HG02885 (cell line): ENCODE measurements at regions not wholly inside any gene's neighbourhood (a gene's known extent, or its start where the extent isn't known, plus 50 kb on each side); places are given as distances from the start of the nearest gene placed in this dataset.

ENCODE experiments used
- ATAC-seq: cut with Tn5 transposase; IDR thresholded peaks from one replicate; pipeline ENCODE4 v1.9.1; 2021; ENCODE audit warnings: mild to moderate bottlenecking; ENCODE audit not compliant: unreplicated experiment, poor library complexity

DNA sequence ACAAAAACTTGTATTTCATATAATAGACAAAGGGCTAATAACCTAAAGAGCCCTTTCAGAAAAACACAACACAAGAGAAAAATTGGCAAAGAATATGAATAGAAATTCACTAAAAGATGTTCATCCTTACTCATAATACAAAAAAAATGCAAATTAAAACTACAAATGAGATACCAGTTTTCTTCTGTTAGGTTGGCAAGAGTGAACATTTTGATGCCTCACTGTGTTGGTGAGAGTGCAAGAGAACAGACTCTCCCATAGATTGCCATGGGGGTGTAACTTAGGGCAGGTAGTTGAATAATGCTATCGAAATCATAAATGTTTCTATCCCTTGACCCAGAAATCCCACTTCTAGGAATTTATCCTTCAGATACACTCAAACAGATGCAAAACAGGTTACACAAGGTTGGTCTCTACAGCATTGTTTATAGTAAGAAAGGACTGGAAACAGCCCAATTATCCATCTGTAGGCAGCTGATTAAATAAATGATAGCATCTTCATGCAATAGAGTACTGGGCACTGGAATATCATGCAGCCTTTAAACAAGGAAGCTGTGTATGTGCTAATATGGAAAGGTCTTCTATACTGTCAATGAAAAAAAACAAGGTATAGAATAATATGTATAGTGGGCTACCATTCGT lies 146.3 kb downstream of the TLE3 start:
- no peak for ATAC-seq

DNA sequence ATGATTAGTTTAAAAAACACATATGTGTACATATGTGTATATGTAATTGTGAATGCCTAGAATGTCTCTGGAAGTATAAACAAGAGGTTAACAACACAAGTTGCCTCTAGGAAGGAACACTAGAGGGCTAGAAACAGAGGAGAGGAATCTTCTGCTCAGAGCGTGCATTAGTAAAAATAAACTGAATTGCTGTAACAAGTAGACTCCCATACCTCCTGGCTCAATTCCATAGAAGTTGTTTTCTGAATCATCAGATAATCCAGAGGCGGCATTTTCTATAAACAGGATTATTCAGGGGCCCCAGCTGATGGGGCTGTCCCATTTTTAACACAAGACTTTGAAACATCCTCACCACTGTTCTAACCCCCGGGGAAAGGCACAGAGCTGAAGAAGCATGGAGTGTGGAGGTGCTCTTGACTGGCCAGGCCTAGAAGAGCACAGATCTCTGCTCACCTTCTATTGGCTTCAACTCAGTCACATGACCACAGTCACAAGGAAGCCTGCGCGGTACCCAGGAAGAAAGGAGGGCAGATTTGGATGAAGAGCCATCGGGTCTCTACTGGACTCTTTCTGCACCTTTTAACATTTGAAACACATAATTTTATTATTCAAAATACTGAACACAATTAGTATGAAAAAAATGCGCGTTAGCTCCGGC lies 145.7 kb downstream of the TLE3 start:
- ATAC-seq: no peak

DNA sequence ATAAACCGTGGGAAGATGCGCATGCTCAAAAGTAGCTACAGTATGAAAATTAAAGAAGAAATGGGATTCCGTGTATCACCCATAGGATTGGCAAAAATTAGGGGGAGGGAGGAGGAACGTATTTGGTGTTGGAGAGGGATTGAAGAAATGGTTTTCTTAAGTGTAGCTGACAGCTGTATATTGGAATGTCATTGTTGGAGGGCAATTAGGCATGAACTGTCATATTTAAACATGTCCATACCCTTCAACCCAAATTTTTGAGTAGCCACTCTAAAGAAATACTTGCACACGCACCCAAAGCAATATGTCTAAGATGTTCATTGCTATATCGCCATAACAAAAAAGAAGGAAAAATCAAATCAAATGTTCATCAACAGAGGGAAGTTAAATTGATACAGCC lies 144.7 kb downstream of the TLE3 start:
- ATAC-seq: no peak

DNA sequence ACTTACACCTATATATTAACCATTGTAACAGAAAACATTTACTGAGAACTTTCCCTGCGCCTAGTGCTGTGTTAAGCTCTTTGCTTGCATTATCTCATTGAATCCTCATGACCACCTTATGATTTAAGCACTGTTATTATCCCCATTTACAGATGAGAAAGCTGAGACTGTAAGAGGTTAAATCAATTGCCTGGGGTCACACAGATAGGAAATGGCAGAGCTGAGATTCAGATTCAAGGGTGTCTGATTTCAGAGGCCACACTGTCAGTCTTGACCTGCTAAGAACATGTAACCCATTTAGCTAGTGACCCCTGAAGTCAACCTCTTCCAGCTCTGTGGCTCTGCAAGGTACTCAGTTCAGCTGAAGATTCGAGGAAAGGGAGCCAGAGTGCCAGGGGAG lies 143.9 kb downstream of the TLE3 start:
- ATAC-seq: no peak

DNA sequence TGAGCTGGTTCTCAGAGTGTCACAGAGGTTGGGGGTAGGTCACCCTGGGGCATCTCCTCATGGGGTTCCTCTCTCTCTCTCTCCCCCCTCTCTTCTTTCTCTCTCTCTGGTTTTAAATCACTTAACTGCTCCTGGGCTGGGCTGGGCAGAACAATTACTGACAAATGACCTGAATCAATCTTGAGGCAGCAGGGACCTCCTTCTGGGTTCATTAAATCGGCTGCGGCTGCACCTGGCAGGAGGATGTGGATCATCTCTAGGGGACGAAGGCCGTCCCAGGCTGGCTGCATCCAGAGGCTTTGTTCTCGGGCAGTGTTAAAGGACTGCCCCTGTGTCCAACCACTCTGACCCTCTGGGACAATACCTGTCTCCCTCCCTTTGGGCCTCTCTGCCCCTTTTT lies 143.1 kb downstream of the TLE3 start:
- ATAC-seq: no peak

DNA sequence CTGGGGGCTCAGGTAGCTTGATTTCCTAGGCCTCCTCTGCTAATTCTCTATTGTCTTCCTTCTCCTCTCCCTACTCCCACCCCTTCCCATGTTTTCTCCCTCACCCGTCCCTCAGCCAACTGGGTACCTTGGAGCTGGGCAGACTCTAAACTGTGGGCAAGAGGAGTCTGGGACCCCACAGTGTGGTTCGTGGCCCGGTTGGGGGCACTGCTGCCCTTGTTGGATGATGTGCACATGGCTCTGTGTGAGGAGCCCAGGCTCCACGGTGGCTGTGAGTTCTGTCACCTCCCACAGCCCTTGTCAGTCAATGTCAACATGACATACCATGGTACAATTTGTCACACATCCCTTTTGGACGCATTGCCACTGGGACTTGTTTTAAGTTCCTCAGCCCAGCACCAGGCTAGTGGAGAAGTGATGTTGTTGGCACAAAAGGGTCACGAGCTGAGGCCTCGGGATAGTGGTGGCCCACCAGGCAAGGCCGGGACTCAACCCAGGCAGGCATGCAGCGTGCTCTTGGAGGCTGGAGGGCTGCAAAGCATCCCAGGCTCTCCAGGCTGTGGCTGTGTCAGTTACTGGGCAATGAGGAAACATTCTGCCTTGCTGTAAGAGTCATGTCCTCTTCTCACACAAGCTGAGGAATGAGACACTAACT lies 142.3 kb downstream of the TLE3 start:
- ATAC-seq: no peak

DNA sequence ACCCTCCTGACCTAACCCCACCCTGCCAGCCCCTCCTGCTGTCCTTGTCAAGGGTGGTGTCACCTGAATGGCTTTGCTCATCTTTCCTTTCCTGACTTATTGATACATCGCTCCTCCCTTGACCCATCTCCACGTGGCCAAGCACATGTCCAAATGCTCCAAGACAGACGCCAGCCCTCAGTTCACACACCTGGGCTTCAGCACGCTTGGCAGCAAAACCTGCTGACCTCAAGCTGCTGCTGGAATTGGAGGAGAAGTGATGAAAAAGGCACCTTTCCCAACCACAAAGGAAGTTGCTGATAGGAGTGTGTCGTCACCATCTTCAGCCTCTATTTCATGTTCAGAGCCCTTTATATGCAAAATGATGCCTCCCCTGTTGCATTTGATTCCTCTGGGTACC lies 141.3 kb downstream of the TLE3 start:
- ATAC-seq: no peak

DNA sequence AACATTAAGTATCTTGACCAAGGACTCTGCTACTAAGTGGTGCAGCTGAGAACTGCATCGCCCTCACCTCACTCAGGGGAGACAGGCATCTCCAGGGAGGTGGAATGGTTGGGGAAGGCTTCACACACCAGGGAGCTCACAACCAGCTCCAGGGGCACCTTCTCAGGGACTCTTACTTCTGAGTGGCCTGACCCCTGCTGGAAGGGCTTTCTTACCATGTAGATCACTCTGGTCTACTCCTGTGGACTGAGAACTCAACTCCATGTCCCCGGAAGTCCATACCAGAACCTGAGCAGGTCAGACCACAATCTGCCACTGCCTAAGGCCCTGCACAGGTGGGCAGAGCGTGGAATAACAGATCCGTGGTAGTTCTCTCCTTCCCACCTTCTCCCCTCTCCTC lies 140.5 kb downstream of the TLE3 start:
- ATAC-seq: no peak

DNA sequence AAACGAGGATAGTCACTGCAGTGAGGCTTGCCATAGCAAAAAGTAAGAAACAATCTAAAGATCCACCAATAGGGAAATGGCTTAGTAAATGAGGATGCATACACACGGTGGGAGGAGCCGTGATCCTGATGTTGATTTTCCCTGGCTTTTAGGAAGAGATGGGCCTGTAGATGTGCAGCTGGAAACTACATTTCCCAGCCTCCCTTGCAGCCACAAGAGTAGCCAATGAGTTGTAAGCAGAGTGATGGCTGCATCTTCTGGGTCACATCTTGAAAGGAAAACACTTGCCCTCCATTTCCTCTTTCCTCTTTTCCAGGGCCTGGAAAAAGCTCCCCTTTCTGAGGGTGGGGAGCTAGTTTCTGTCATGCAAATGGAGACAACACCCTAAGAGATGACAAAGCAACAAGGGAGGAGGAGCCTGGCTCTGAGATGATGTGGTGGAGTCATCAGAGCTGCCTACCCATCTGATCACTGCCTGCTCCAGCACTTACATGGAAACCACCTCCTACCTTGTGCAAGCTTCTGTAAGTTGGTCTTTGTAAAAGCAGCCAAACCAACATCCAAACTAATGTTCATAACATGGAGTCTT lies 139.1 kb downstream of the TLE3 start:
- no peak for ATAC-seq

DNA sequence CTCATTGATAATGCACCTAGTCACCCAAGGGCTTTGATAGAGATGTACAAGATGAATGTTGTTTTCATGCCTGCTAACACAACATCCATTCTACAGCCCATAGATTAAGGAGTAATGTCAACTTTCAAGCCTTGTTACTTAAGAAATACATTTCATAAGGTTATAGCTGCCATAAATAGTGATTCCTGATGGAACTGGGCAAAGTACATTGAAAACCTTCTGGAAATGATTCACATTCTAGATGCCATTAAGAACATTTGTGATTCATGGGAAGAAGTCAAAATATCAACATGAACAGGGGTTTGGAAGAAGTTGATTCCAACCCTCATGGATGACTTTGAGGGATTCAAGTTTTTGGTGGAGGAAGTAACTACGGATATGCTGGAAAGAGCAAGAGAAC lies 135.2 kb downstream of the TLE3 start:
- no peak for ATAC-seq

DNA sequence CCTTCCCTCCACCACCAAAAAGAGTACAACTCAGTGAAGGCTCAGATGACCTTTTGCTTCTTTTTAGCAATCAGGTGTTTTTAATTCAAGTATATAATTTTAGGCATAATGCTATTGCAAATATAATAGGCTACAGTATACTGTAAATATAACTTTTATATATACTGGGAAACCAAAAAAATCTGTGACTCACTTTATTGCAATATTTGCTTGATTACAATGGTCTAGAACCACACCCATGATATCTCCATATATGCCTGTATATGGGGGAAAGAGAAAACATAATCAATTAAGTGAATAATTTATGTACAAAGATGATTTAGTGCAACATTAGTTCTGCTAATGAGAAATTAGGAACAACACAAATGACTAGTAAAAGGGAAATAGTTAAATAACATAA lies 134.3 kb downstream of the TLE3 start:
- ATAC-seq: no peak

DNA sequence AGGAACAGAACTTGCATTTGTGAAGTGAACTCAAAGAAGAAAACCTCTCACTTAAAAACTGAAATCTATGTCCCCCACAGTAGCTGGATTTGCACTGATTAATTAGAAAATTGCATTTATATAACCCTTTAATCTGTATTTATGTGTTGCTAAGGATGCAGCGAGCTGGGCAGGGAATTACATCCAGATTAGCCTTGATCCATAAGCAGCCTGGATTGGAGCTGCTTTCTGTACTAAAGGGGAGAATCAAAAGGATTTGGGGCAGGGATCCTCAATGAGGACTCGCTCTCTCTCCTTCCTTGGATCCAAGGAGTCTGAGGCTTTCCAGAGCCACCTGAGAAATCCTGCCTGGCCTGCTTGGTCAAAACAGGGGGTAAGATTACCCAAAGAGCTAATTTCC lies 125.9 kb downstream of the TLE3 start:
- ATAC-seq: no peak

DNA sequence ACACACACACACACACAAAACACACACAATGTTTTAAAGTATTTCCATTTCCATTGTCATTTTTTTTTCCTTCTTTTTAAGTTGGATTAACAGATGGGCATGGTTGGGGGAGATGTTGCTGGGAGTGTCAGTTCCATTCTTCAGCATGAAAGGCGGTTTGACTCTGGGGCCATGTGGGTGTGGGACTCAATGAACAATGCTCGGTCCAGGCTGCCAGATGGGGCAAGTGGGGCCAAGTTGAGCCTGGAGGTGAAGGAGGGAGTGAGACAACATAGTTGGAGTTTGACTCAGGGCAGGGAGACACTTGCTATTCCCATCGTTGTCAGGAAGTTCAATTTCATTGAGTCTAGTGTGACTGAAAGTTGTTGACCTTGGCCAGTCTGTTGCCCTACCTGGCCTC lies 125.3 kb downstream of the TLE3 start:
- no peak for ATAC-seq

DNA sequence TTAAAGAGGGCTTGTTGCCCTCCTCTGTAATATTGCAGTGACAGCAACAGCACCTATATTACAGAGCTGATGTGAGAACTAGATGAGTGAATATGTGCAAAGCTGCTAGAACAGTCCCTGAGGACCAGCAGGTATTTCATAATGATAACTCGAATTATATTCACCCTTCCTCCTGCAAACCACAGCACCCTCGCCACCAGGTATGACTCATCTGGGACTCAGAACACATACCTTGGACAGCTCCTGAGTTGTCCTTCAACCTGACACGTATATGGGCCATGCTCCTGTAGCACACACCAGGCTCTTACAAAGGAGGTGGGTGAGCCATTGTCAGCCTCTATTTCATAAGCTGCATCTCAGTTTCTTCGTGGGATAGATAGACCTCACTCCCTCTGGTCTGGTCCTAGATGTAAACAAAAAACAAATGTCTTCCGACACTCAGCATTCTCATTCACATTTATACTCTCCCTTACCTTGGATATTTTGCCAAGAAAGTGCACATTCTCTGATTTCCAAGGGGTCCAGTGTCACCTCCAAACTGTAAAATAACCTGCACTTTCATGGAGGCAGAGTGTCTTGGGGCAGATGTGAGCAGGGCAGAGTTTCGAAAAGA lies 124.5 kb downstream of the TLE3 start:
- no peak for ATAC-seq

DNA sequence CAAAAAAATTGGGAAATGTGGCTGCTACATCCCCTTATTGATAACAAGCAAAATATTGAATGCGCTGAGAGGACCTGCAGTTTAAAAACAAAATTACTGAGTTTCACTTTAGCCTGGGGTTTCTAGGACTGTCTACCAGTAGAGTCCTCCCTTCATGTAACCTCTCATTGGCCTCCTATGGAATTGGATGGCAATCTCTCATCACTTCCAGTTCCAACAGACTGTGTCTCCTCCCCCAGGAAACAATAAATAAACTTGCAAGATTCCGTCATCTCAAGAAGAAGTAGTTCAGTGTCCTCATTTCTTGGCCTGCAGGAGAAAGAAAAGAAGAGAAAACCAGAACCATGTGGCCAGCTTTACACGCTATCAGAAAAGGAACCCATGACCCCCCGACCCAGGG lies 123.8 kb downstream of the TLE3 start:
- ATAC-seq: no peak

DNA sequence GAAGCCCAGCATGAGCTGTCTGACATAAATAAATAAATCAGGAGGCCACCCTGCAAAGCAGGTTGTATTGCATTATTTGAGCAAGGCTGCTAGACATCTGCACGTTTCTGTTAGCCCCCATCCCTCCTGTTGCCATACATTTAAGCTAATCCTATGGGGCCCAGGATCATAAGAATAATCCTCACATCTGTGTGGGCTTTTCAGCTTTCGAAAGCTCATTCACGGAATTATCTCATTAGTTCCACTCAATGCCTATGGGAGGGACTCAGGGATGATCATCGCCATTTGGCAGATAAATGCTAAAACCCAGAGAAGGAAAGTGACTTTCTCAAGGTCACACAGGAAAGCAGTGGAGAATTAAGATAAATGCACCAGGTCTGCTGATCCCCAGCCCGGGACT lies 123.4 kb downstream of the TLE3 start:
- ATAC-seq: no peak

DNA sequence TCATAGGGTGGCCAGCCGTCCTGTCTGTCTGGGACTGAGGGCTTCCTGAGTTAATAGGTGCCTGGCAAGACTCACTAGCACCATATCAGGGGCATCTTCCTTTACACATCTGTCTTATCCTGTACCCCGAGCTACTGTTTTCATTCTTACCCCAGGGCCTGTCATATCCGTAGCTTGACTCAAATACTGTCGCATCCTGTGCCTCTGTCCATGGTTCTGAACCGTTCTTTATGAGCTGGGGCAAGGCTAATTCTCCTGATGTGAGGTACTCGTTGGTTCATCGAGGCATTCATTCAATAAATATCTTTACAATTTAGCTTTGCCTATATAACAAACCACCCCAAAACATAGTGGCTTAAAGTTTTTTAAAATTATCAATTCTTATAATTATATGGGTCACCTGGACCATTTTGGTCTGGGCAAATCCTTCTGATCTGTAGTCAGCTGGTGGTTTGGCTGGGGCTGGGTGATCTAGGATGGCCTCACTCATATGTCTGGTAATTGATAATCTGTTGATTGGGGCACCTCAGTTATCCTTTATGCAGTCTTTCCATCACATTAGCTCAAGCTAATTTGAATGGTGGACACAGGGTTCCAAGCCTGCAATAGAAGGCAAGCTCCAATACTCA lies 121.2 kb downstream of the TLE3 start:
- no peak for ATAC-seq

DNA sequence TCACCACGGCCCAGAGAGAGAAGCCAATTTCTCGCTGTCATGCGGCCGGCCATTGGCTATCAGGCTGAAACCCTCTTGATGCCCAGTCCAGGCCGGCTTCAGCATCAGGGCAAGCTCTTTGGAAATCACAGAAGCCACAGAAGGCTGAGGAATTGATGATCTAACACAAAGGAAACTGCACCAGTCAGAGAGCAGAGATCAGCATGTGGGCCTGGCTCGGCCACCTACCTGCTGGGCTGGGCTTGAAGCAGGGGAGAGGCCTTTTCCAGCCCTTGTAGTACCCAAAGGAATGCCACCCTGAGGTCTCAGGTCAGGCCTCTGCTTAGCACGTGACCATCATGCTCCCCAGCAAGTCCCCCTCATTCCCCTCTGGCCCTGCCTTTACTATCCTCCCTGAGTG lies 119.1 kb downstream of the TLE3 start:
- no peak for ATAC-seq

DNA sequence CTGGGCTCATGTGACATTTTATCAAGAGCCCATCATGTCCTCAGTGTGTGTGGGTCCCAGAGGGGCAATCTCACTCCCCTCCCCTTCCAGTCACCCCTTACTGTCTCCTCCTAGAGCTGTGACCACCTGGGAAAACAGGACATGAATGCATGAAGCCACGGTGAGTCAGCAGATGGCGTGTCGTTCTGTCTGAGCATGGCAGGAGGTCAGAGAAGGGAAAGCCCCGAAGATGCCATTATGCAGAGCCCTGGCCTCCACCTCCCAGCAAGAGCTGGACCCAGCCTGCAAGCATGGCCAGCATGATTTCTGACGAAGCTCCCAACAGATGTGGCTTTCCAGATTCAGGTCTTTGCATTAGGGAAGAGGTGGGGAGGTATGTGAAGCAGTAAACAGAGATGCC lies 118.5 kb downstream of the TLE3 start:
- peak; percentile 58 for ATAC-seq

DNA sequence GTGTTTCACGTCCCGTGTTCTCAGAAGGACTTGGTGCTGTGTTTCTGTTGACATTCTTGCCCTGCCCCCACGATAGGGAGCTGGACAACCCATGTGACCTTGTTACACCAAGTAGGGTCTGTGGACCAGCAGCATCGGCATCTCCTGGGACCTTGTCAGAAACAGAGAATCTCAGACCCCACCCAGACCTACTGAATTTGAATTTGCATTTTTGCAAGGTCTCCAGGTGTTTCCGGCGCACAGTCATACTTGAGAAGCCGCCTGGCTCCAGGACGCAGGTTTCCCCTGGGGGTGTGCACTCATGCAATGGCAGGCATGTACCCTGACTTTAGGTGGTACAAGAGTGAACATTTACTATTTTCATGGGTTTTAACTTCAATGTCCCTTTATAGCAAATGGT lies 117.9 kb downstream of the TLE3 start:
- ATAC-seq: peak; percentile 70
